ENCODE measurements at regions not wholly inside any gene's neighbourhood (a gene's known extent, or its start where the extent isn't known, plus 50 kb on each side); places are given as distances from the start of the nearest gene placed in this dataset.

GRCh38 chrX:20506739-20507138 is 240.0 kb upstream of the RPS6KA3 start:
- no peak for DNase-seq

GRCh38 chrX:20500949-20501348 is 234.2 kb upstream of the RPS6KA3 start:
- DNase-seq, result no peak
- TF ChIP-seq POLR2A (IDR thresholded peaks at IDR 0.05; ENCODE audit: low read length) (no peak), GATA1 (IDR thresholded peaks at IDR 0.05; ENCODE audit: low read depth, low read length) (no peak)

More at GRCh38 chrX:20506739-20507138, 240.0 kb upstream of the RPS6KA3 start:
- TF ChIP-seq POLR2A (IDR thresholded peaks at IDR 0.05; ENCODE audit: low read length), result no peak
- no peak for TF ChIP-seq GATA1 (IDR thresholded peaks at IDR 0.05; ENCODE audit: low read depth, low read length)

- TF ChIP-seq POLR2A (IDR thresholded peaks at IDR 0.05; ENCODE audit: low read length) (no peak), GATA1 (IDR thresholded peaks at IDR 0.05; ENCODE audit: low read depth, low read length) (no peak)
- DNase-seq, result no peak
These were observed 233.6 kb upstream of the RPS6KA3 start for GRCh38 chrX:20500171-20500865.

GRCh38 chrX:20499763-20500162 is 233.1 kb upstream of the RPS6KA3 start:
- TF ChIP-seq GATA1 (IDR thresholded peaks at IDR 0.05; ENCODE audit: low read depth, low read length) (no peak), POLR2A (IDR thresholded peaks at IDR 0.05; ENCODE audit: low read length) (no peak)
- no peak for DNase-seq

- no peak for TF ChIP-seq GATA1 (IDR thresholded peaks at IDR 0.05; ENCODE audit: low read depth, low read length)
- no peak for TF ChIP-seq POLR2A (IDR thresholded peaks at IDR 0.05; ENCODE audit: low read length)
These were observed 232.3 kb upstream of the RPS6KA3 start for GRCh38 chrX:20498851-20499635.

GRCh38 chrX:20495575-20495974 is 228.9 kb upstream of the RPS6KA3 start:
- no peak for DNase-seq
- TF ChIP-seq POLR2A (IDR thresholded peaks at IDR 0.05; ENCODE audit: low read length), result no peak

More at GRCh38 chrX:20498851-20499635, 232.3 kb upstream of the RPS6KA3 start:
- no peak for DNase-seq

- DNase-seq, result no peak
- TF ChIP-seq POLR2A (IDR thresholded peaks at IDR 0.05; ENCODE audit: low read length), result no peak
- no peak for TF ChIP-seq GATA1 (IDR thresholded peaks at IDR 0.05; ENCODE audit: low read depth, low read length)
These were observed 221.8 kb upstream of the RPS6KA3 start for GRCh38 chrX:20488473-20488872.

GRCh38 chrX:20487227-20487626 is 220.5 kb upstream of the RPS6KA3 start:
- no peak for TF ChIP-seq POLR2A (IDR thresholded peaks at IDR 0.05; ENCODE audit: low read length)
- no peak for DNase-seq

- DNase-seq, result no peak
- no peak for TF ChIP-seq GATA1 (IDR thresholded peaks at IDR 0.05; ENCODE audit: low read depth, low read length)
- TF ChIP-seq POLR2A (IDR thresholded peaks at IDR 0.05; ENCODE audit: low read length), result no peak
These were observed 214.9 kb upstream of the RPS6KA3 start for GRCh38 chrX:20481632-20482031.

- no peak for DNase-seq
- TF ChIP-seq POLR2A (IDR thresholded peaks at IDR 0.05; ENCODE audit: low read length) (no peak), GATA1 (IDR thresholded peaks at IDR 0.05; ENCODE audit: low read depth, low read length) (no peak)
These were observed 213.2 kb upstream of the RPS6KA3 start for GRCh38 chrX:20479896-20480295.

- no peak for DNase-seq
- no peak for TF ChIP-seq POLR2A (IDR thresholded peaks at IDR 0.05; ENCODE audit: low read length)
- no peak for TF ChIP-seq GATA1 (IDR thresholded peaks at IDR 0.05; ENCODE audit: low read depth, low read length)
These were observed 212.3 kb upstream of the RPS6KA3 start for GRCh38 chrX:20479048-20479447.

- no peak for DNase-seq
- TF ChIP-seq GATA1 (IDR thresholded peaks at IDR 0.05; ENCODE audit: low read depth, low read length) (no peak), POLR2A (IDR thresholded peaks at IDR 0.05; ENCODE audit: low read length) (no peak)
These were observed 211.3 kb upstream of the RPS6KA3 start for GRCh38 chrX:20477836-20478524.

- TF ChIP-seq POLR2A (IDR thresholded peaks at IDR 0.05; ENCODE audit: low read length) (no peak), GATA1 (IDR thresholded peaks at IDR 0.05; ENCODE audit: low read depth, low read length) (no peak)
- no peak for DNase-seq
These were observed 210.5 kb upstream of the RPS6KA3 start for GRCh38 chrX:20477219-20477618.

GRCh38 chrX:20472620-20473258 is 206.0 kb upstream of the RPS6KA3 start:
- no peak for DNase-seq
- TF ChIP-seq POLR2A (IDR thresholded peaks at IDR 0.05; ENCODE audit: low read length) (no peak), GATA1 (IDR thresholded peaks at IDR 0.05; ENCODE audit: low read depth, low read length) (no peak)
